WTC11 (cell line): ENCODE measurements at regions not wholly inside any gene's neighbourhood (a gene's known extent, or its start where the extent isn't known, plus 50 kb on each side); places are given as distances from the start of the nearest gene placed in this dataset.

Experiments used
- ATAC-seq: fragments of 200-7000 bp; cut with Tn5 transposase; 2 replicates; pipeline ENCODE4 v1.10.0; 2021; ENCODE audit warnings: mild to moderate bottlenecking, moderate library complexity
- CTCF ChIA-PET: fragments of 300-600 bp; sonication (Branson Sonifier 250); formaldehyde crosslinking; loops from one replicate; lab custom pipeline; 2021; ENCODE audit warnings: antibody characterized with exemption; lab: Charles Lee
- POLR2A ChIA-PET: fragments of 350-600 bp; sonication (Branson Sonifier 250); formaldehyde crosslinking; loops from one replicate; lab custom pipeline; 2021; ENCODE audit warnings: antibody characterized with exemption; lab: Charles Lee
- DNase-seq: peaks from one replicate; pipeline ENCODE4 v3.0.0; 2021; ENCODE audit warnings: low spot score
- H3K27ac Mint-ChIP-seq: 2 replicates; pipeline ENCODE4 v1.8.0; 2021; ENCODE audit warnings: mixed read lengths
- H3K27me3 Mint-ChIP-seq: 2 replicates; pipeline ENCODE4 v1.8.0; 2021; ENCODE audit warnings: low read depth, mild to moderate bottlenecking, moderate library complexity, mixed read lengths
- H3K36me3 Mint-ChIP-seq: 2 replicates; pipeline ENCODE4 v1.8.0; 2021; ENCODE audit warnings: mixed read lengths
- H3K4me1 Mint-ChIP-seq: 2 replicates; pipeline ENCODE4 v1.8.0; 2022; ENCODE audit warnings: mixed read lengths
- H3K4me3 Mint-ChIP-seq: 2 replicates; pipeline ENCODE4 v1.8.0; 2021; ENCODE audit warnings: mild to moderate bottlenecking, moderate library complexity, mixed read lengths
- H3K9me3 Mint-ChIP-seq: 2 replicates; pipeline ENCODE4 v1.8.0; 2021; ENCODE audit warnings: mixed read lengths
- AR ChIP-seq: fragments of 250-450 bp; sonication (Bioruptor Pico); IDR thresholded peaks from 2 replicates; pipeline ENCODE4 v1.9.0; 2021; ENCODE audit warnings: mild to moderate bottlenecking
- CREM ChIP-seq: sonication (generic); formaldehyde crosslinking; IDR thresholded peaks from 2 replicates; pipeline ENCODE4 v1.8.1; 2022; ENCODE audit warnings: mild to moderate bottlenecking, missing genetic modification reagents, moderate library complexity
- GABPB1 ChIP-seq: sonication (generic); formaldehyde crosslinking; IDR thresholded peaks from 2 replicates; pipeline ENCODE4 v1.8.1; 2023; ENCODE audit warnings: mild to moderate bottlenecking, missing genetic modification reagents
- IRF1 ChIP-seq: sonication (generic); formaldehyde crosslinking; IDR thresholded peaks from 2 replicates; pipeline ENCODE4 v1.8.0; 2023; ENCODE audit warnings: missing genetic modification reagents
- KAT7 ChIP-seq: sonication (generic); formaldehyde crosslinking; IDR thresholded peaks from 2 replicates; pipeline ENCODE4 v1.8.1; 2023; ENCODE audit warnings: missing genetic modification reagents, mild to moderate bottlenecking, borderline replicate concordance
- MAX ChIP-seq: sonication (generic); formaldehyde crosslinking; IDR thresholded peaks from 2 replicates; pipeline ENCODE4 v1.8.0; 2022; ENCODE audit warnings: mild to moderate bottlenecking, missing genetic modification reagents
- MLX ChIP-seq: sonication (generic); formaldehyde crosslinking; IDR thresholded peaks from 2 replicates; pipeline ENCODE4 v1.8.1; 2023; ENCODE audit warnings: mild to moderate bottlenecking, missing genetic modification reagents, moderate library complexity
- MYBL2 ChIP-seq: sonication (generic); formaldehyde crosslinking; IDR thresholded peaks from 2 replicates; pipeline ENCODE4 v1.8.1; 2023; ENCODE audit warnings: mild to moderate bottlenecking, moderate library complexity, missing genetic modification reagents
- OVOL2 ChIP-seq: fragments of 250-450 bp; sonication (Bioruptor Pico); IDR thresholded peaks from 2 replicates; pipeline ENCODE4 v1.9.0; 2021; ENCODE audit warnings: mild to moderate bottlenecking, borderline replicate concordance
- SMAD3 ChIP-seq: sonication (generic); formaldehyde crosslinking; IDR thresholded peaks from 2 replicates; pipeline ENCODE4 v1.8.0; 2022; ENCODE audit warnings: missing genetic modification reagents, mild to moderate bottlenecking, borderline replicate concordance
- STAT6 ChIP-seq: sonication (generic); formaldehyde crosslinking; conservative IDR thresholded peaks from 2 replicates; pipeline ENCODE4 v1.8.1; 2023; ENCODE audit warnings: mild to moderate bottlenecking, low read depth, missing genetic modification reagents, moderate library complexity
- USF1 ChIP-seq: sonication (generic); formaldehyde crosslinking; IDR thresholded peaks from 2 replicates; pipeline ENCODE4 v1.8.0; 2022; ENCODE audit warnings: mild to moderate bottlenecking, missing genetic modification reagents
- ZBTB43 ChIP-seq: sonication (generic); formaldehyde crosslinking; IDR thresholded peaks from 2 replicates; pipeline ENCODE4 v1.8.1; 2023; ENCODE audit warnings: mild to moderate bottlenecking, missing genetic modification reagents
- ZNF263 ChIP-seq: sonication (generic); formaldehyde crosslinking; IDR thresholded peaks from 2 replicates; pipeline ENCODE4 v1.8.1; 2022; ENCODE audit warnings: low read depth, mild to moderate bottlenecking, moderate library complexity, missing genetic modification reagents
- ZNF317 ChIP-seq: sonication (generic); formaldehyde crosslinking; IDR thresholded peaks from 2 replicates; pipeline ENCODE4 v1.8.1; 2023; ENCODE audit warnings: low read depth, mild to moderate bottlenecking, moderate library complexity, missing genetic modification reagents, borderline replicate concordance
- ZNF416 ChIP-seq: fragments of 250-450 bp; sonication (Bioruptor Pico); IDR thresholded peaks from 2 replicates; pipeline ENCODE4 v1.9.0; 2021; ENCODE audit warnings: mild to moderate bottlenecking, inconsistent platforms
- ZNF532 ChIP-seq: fragments of 250-450 bp; sonication (Bioruptor Pico); IDR thresholded peaks from 2 replicates; pipeline ENCODE4 v1.9.0; 2021; ENCODE audit warnings: mild to moderate bottlenecking, borderline replicate concordance
- ZSCAN18 ChIP-seq: fragments of 250-450 bp; sonication (Bioruptor Pico); IDR thresholded peaks from 2 replicates; pipeline ENCODE4 v2.1.2; 2022; ENCODE audit warnings: mild to moderate bottlenecking, moderate library complexity

GRCh38 chr12:108060067-108060466, 69.0 kb upstream of the WSCD2 start:
- no peak overlapping the region for H3K4me3 Mint-ChIP-seq
- TF ChIP-seq USF1 (CRISPR knock-in tag), result no peak
- no peak for TF ChIP-seq ZBTB43 (CRISPR knock-in tag)
- TF ChIP-seq, all 79 proteins: peak for 0
- Mint-ChIP-seq H3K36me3 (no peaks in the 10 kb centered on the region), H3K9me3 (no peaks in the 10 kb centered on the region), H3K27me3 (no peaks in the 10 kb centered on the region), H3K27ac (no peak overlapping the region), H3K4me1 (peaks cover 8% of the 10 kb centered on the region)
- DNase-seq (no peak), ATAC-seq (no peak)
- ChIA-PET POLR2A (no interaction called here), CTCF (no interaction called here)

- H3K4me1 Mint-ChIP-seq, result no peaks in the 10 kb centered on the region
- ChIA-PET CTCF (no interaction called here), POLR2A (no interaction called here)
- H3K36me3 Mint-ChIP-seq, result no peaks in the 10 kb centered on the region
- no peaks in the 10 kb centered on the region for H3K27me3 Mint-ChIP-seq
- H3K4me3 Mint-ChIP-seq, result no peak overlapping the region
- DNase-seq (no peak), ATAC-seq (no peak)
- H3K9me3 Mint-ChIP-seq, result no peaks in the 10 kb centered on the region
- H3K27ac Mint-ChIP-seq, result no peak overlapping the region
- no peak for TF ChIP-seq ZNF317 (CRISPR knock-in tag)
- TF ChIP-seq OVOL2 (CRISPR knock-in tag), result no peak
- no peak for TF ChIP-seq GABPB1 (CRISPR knock-in tag)
- no peak for TF ChIP-seq MLX (CRISPR knock-in tag)
- no peak for TF ChIP-seq IRF1
- no peak for TF ChIP-seq CREM
- no peak for TF ChIP-seq ZSCAN18
- TF ChIP-seq STAT6 (CRISPR knock-in tag), result no peak
- TF ChIP-seq AR (CRISPR knock-in tag), result no peak
- TF ChIP-seq USF1 (CRISPR knock-in tag), result no peak
- TF ChIP-seq MAX (CRISPR knock-in tag), result no peak
- TF ChIP-seq ZNF532 (CRISPR knock-in tag), result no peak
- no peak for TF ChIP-seq SMAD3 (CRISPR knock-in tag)
- TF ChIP-seq KAT7 (CRISPR knock-in tag), result no peak
- TF ChIP-seq MYBL2, result no peak
- TF ChIP-seq ZNF416 (CRISPR knock-in tag), result no peak
- no peak for TF ChIP-seq ZNF263 (CRISPR knock-in tag)
Measured at GRCh38 chr12:108060903-108061302, 68.2 kb upstream of the WSCD2 start.
